ENCODE measurements at regions not wholly inside any gene's neighbourhood (a gene's known extent, or its start where the extent isn't known, plus 50 kb on each side); places are given as distances from the start of the nearest gene placed in this dataset.

DNA sequence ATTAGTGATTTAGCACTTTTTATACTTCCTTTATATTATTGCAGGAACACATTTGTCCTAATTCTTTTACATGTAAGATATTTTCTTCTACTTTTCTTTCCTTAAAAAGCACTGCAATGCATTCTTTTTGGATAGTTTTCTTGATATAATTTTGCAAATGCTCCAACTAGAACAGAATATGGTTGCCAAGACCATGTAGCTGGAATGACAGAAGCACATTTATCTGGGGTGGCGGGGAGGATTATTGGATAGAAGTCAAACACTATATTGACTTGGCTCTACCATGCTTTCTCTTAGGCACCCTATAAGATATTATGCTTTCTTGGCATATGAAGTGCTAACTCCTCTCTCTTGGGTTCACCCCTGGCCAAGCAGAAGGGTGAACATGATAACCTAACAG is 983.5 kb downstream of the FAT4 start:
- no peak for FAIRE-seq

GRCh38 chr4:126306152-126306869 is 991.6 kb downstream of the FAT4 start:
- FAIRE-seq: no peak

More for the DNA sequence above, 983.5 kb downstream of the FAT4 start:
- DNase-seq (ENCODE audit: low spot score): no peak

DNA sequence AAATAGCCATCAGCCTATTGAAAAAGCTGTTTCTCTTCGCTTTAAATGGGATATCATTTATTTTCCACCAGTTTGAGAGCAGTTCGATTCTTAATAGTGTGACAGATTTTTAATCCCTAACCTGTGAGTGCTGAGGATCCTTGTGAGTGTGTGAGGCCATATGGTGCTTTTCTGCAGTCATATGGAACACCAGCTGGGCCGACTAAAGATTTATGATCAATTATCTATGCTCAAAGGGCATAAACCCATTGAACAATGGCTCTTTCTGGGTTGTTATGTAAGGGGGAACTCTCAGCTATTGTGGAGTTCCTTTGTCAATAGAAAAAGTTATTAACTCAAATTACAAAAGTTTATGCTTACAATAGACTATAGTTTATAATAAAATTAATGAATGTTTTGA is 1003.6 kb downstream of the FAT4 start:
- FAIRE-seq (no peak), DNase-seq (ENCODE audit: low spot score) (no peak)

More at GRCh38 chr4:126306152-126306869, 991.6 kb downstream of the FAT4 start:
- DNase-seq (ENCODE audit: low spot score): no peak

DNA sequence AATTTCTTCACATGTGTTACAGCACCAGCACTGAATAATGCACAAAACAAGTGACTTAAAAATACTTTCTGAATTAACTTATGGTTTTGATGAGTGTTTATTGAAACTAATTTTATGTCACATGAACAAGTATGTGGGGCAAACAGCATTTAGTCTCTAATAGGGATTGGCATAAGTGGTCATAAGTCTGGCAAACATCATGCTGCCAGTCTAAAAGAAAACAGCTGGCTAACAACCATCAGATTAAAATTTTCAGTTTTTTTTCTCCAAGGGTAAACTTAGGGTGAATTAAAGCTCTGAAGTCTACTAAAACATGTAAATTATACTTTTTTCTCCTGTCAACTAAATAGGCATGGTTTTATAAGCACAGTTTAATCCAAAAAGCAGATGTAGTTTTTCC is 1014.2 kb downstream of the FAT4 start:
- no peak for FAIRE-seq
- no peak for DNase-seq (ENCODE audit: low spot score)

DNA sequence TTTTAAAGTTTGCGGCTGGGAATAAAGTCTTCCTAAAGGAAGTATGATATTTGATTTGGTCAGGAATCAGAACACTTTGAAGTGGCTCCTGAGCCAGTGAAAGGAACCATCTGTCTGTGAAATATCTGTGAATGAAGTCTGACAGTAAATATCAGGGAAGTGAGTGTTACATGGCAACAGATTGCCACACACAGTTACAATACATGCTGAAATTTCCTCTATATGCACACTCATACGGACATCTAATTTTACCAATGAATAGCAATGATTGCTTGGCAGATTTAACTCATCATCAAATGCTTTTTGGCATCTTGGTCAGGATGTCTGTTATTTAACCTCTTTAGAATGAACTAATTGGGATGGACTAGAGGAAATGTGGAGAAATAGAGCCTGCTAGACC is 1023.8 kb downstream of the FAT4 start:
- FAIRE-seq: no peak
- no peak for DNase-seq (ENCODE audit: low spot score)

- no peak for DNase-seq (ENCODE audit: low spot score)
- no peak for FAIRE-seq
These were observed 1027.2 kb downstream of the FAT4 start for GRCh38 chr4:126341927-126342326.

GRCh38 chr4:126344472-126344871 is 1029.7 kb downstream of the FAT4 start:
- FAIRE-seq (no peak), DNase-seq (ENCODE audit: low spot score) (no peak)

DNA sequence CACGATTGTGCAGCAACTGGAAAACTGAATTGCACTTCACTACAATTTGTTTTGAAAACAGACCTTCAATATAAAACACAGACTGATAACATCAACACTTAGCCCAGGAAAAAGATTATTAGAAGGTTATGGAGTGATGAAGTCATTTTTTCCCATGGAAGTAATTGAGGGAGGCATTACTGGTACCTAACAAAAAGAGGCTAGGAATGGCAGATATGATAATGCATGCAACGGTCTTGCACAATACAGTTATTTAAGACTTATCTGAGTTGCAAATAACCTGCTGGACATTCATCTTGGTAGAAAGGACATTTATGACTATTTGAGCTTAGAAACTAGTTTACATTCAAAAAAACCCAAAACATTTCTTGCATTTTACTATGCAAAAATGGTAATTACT is 1031.9 kb downstream of the FAT4 start:
- FAIRE-seq (no peak), DNase-seq (ENCODE audit: low spot score) (no peak)

- FAIRE-seq (no peak), DNase-seq (ENCODE audit: low spot score) (no peak)
These were observed 1040.0 kb downstream of the FAT4 start for GRCh38 chr4:126354784-126355183.

GRCh38 chr4:126358041-126358440 is 1043.3 kb downstream of the FAT4 start:
- DNase-seq (ENCODE audit: low spot score) (no peak), FAIRE-seq (no peak)

- FAIRE-seq (no peak), DNase-seq (ENCODE audit: low spot score) (no peak)
These were observed 1046.5 kb downstream of the FAT4 start for GRCh38 chr4:126361287-126361686.

DNA sequence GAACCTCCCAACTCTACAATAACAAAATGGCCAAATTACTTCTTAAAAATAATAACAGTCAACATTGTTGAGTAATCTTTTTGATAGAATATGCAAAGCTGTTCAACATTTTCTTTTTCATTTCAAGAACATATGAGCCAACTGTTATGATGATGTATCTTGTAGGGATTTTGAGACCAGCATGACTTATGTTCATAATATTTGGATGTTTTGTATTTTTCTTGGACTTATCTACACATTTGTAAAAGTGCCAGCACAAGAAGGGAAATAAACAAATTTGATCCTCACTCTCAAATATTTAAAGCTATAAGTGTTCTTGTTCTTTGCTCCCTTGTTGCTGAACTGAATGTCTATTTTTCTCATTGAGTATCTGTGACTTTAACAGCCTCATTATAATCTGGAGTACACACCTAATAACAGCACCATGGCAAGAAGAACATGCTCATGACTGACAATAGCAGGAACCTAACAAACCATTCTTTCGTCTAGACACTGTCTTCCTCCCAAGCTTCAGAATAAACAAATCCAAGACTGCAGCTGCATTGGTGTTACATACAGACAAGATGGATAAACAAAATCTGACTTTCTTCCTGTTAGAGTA is 1049.7 kb downstream of the FAT4 start:
- FAIRE-seq (no peak), DNase-seq (ENCODE audit: low spot score) (no peak)

DNA sequence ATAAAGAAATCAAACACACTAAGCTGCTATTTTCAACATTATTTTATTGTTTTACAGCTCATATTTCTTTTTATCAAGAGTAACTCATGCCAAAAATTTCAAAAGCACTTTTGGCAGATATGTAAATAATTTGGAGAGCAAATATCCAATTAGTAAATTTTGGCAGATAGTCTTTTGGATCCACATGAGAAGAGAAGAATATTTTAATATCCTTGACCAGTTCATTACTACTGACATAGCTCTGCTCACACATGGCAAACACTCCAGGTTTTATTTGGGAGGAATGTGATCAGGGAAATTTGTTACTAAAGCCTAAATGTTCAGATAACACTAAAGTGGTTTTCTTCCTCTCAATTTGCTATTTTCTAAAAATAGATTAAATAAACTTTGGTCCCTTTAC is 1054.3 kb downstream of the FAT4 start:
- DNase-seq (ENCODE audit: low spot score) (no peak), FAIRE-seq (no peak)

DNA sequence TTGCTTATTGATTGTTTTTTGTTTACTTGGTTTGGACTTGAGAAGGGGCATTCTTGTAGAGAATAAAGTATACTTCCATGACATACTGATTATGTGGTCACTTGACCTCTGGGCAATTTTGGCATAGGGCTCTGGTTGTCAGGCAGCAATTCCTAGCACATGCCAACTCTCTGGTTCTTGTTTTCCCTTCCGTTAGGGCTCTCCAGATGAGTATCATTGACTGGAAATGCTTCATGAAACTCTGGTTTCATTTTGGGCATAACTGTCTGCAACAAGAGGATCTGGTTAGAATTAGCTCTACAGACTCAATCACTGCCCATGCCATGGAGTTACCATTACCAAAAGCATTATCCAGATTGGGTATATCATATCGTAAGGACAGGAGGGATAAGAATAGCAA is 1057.9 kb downstream of the FAT4 start:
- no peak for FAIRE-seq

GRCh38 chr4:126375462-126376054 is 1060.8 kb downstream of the FAT4 start:
- FAIRE-seq (no peak), DNase-seq (ENCODE audit: low spot score) (no peak)

More for the DNA sequence above, 1057.9 kb downstream of the FAT4 start:
- DNase-seq (ENCODE audit: low spot score): no peak

DNA sequence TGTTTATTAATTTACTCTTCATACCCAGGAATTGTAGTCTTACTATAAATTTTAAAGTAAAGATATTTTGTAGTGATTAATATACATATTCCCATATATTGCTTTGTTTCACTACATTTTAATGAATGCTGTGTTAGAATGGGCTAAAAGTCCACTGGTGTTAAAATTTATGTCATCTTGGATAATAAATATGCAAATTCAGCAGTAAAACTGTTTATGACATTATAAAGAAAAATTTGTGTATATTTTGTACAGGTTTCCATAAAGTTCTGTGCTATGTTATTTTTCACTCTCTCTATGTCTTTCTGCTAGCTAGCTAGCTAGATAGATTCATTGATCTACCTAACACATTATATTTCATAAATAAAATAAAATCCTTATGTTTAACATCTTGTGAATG is 1071.2 kb downstream of the FAT4 start:
- DNase-seq (ENCODE audit: low spot score) (no peak), FAIRE-seq (no peak)

DNA sequence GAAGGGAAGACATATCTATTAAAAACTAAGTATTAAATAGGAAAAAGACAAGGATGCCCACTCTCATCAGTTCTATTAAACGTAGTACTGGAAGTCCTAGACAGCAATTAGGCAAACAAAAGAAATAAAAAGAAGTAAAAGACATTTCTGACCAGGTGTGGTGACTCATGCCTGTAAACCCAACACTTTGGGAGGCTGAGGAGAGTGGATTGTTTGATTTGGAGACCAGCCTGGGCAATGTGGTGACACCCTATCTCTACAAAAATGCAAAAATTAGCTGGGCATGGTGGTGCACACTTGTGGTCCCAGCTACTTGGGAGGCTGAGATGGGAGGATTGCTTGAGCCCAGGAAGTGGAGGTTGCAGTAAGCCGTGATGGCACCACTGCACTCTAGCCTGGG is 1071.8 kb downstream of the FAT4 start:
- no peak for FAIRE-seq
- no peak for DNase-seq (ENCODE audit: low spot score)

- peak; percentile 4 for DNase-seq (ENCODE audit: low spot score)
- FAIRE-seq: no peak
These were observed 1080.9 kb downstream of the FAT4 start for GRCh38 chr4:126395664-126396063.

- DNase-seq (ENCODE audit: low spot score): no peak
- FAIRE-seq: no peak
These were observed 1081.4 kb downstream of the FAT4 start for GRCh38 chr4:126396121-126396520.

- DNase-seq (ENCODE audit: low spot score) (no peak), FAIRE-seq (no peak)
These were observed 1081.9 kb downstream of the FAT4 start for GRCh38 chr4:126396703-126397102.

- no peak for DNase-seq (ENCODE audit: low spot score)
- FAIRE-seq: no peak
These were observed 1089.8 kb downstream of the FAT4 start for GRCh38 chr4:126404549-126404948.

DNA sequence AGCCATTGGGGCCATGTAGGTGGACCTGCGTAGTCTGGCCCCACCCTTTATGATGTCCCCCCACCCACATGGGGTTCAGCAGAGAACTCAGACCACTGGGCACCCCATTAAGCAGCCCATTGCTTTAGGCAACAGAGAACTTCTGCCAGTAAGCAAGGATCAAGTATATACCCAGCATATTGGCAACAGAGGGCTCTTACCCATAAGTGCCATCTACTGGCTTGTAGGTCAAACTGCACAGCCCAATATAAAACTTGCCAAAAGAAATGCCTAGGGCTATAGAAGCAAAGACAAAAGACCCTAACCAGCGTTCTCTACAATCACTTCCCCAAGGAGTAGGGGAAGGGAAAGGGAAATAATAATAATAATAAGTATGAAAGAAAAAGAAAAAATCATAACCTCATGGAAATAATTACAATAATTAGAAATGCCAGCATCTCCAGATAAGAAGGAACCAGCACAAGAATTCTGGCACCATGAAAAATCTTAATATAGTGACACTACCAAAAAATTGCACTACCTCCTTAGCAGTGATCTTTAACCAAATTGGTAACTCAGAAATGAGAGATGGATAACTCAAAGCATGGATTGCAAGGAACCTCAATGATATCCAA is 1090.7 kb downstream of the FAT4 start:
- peak; percentile 14 for DNase-seq (ENCODE audit: low spot score)
- FAIRE-seq: no peak
